ENCODE measurements at regions not wholly inside any gene's neighbourhood (a gene's known extent, or its start where the extent isn't known, plus 50 kb on each side); places are given as distances from the start of the nearest gene placed in this dataset.

DNA sequence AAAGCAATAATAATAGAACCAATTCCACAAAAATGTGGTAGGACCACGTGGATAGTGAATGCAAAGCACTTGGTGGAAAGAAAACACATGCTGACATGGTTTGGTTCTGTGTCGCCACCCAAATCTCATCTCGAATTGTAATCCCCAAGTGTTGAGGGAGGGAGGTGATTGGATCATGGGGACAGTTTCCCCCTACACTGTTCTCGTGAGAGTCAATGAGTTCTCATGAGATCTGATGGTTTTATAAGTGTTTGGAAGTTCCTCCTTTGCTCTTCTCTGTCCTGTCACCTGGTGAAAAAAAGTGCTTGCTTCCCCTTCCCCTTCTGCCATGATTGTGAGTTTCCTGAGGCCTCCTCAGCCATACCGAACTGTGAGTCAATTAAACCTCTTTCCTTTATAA, 421.9 kb upstream of the CADM1 start:
- Histone ChIP-seq H3K4me1 (peaks cover 0 to 17% (median 15%) of the 10 kb centered on the region in 4 donors), H3K4me3 (no peak overlapping the region), H3K27ac (no peak overlapping the region), H3K36me3 (no peaks in the 10 kb centered on the region), H3K9me3 (no peaks in the 10 kb centered on the region), H3K27me3 (no peaks in the 10 kb centered on the region)
- intact Hi-C loops (cut with DNase I): no loop called here
- DNase-seq: no peak
- no peak for TF ChIP-seq POLR2A (IDR thresholded peaks at IDR 0.05)
- TF ChIP-seq, protein P1, sequence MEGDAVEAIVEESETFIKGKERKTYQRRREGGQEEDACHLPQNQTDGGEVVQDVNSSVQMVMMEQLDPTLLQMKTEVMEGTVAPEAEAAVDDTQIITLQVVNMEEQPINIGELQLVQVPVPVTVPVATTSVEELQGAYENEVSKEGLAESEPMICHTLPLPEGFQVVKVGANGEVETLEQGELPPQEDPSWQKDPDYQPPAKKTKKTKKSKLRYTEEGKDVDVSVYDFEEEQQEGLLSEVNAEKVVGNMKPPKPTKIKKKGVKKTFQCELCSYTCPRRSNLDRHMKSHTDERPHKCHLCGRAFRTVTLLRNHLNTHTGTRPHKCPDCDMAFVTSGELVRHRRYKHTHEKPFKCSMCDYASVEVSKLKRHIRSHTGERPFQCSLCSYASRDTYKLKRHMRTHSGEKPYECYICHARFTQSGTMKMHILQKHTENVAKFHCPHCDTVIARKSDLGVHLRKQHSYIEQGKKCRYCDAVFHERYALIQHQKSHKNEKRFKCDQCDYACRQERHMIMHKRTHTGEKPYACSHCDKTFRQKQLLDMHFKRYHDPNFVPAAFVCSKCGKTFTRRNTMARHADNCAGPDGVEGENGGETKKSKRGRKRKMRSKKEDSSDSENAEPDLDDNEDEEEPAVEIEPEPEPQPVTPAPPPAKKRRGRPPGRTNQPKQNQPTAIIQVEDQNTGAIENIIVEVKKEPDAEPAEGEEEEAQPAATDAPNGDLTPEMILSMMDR (IDR thresholded peaks at IDR 0.05): no peak
- TF ChIP-seq EP300 (IDR thresholded peaks at IDR 0.05): no peak
- 78 to 80% methylated on average over 5 of the region's 5 CpGs for WGBS, 2 donors

DNA sequence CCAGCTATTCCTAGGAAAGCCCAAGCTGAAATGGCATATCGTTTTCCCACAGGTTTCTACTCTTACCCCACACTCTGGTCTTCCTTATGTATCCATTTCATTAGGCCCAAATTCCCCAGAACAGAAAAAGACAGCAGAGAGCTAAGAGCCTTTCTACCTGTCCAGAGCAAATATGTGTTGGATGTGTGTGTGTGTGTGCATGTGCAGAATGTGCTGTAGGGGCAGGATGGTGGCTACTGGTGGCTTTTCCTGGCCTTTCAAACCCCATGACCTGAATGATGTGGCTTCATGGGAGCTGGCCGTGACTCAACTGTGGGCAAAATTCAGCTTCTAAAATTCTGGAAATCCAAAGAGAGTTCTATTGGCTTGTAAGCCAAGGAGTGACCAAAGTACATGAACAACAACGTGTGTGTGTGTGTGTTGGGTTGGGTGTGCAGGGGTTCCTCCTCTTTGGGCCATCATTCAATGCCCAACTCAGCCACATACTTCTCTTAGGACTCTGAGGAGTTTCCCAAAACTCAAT, 421.4 kb upstream of the CADM1 start:
- intact Hi-C loops (cut with DNase I): no loop called here
- peaks cover 0 to 12% (median 10%) of the 10 kb centered on the region in 4 donors for H3K4me1 ChIP-seq
- no peaks in the 10 kb centered on the region for H3K36me3 ChIP-seq
- no peak for DNase-seq
- H3K9me3 ChIP-seq: no peaks in the 10 kb centered on the region
- TF ChIP-seq, protein P1 (IDR thresholded peaks at IDR 0.05): no peak
- TF ChIP-seq POLR2AphosphoS5 (IDR thresholded peaks at IDR 0.05) (no peak), POLR2A (IDR thresholded peaks at IDR 0.05) (no peak), EP300 (IDR thresholded peaks at IDR 0.05) (no peak)
- 74 to 84% methylated on average over 3 of the region's 3 CpGs for WGBS, 2 donors
- H3K27me3 ChIP-seq: no peaks in the 10 kb centered on the region
- H3K4me3 ChIP-seq: no peak overlapping the region
- H3K27ac ChIP-seq: no peak overlapping the region

DNA sequence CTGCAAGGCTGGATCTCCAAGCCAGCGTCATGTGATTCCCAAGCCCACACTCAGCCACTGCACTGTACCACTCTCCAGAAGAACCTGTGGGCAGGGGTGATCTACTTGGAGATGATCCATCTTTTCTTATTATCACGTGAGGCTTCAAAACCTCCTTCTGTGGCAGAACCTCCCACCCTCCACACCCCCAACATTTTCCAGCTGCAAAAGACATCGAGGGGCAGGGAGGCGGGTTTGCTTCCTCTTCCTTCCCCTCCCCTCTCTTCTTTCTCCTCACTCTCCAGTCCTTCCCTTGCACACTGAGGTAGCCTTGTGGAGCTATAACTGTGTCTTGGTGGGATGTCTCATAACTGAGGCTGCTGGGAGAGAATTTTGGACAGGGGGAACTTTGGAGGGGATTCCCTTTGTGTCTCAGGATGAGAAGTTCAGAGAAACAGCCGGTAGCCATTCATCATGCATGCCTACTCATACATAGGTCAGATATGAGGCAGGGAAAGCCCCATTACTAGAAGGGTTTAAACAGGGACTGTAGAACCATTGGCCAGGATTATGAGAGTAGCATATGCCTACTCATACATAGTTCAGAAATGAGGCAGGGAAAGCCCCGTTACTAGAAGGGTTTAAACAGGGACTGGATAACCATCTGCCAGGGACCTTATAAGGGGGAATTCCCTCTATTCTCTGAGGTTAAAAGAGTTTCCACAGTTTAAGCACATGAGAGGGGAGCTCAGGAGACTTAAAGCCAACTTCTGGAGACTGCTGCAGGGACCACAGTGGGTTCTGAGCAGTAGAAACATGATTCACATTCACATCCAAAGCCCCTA, 420.7 kb upstream of the CADM1 start:
- H3K27ac ChIP-seq: no peak overlapping the region
- TF ChIP-seq POLR2AphosphoS5 (IDR thresholded peaks at IDR 0.05): no peak
- TF ChIP-seq, protein P1 (IDR thresholded peaks at IDR 0.05): no peak
- no peak for TF ChIP-seq POLR2A (IDR thresholded peaks at IDR 0.05)
- TF ChIP-seq EP300 (IDR thresholded peaks at IDR 0.05): no peak
- H3K4me1 ChIP-seq: peaks cover 0 to 8% (median 3%) of the 10 kb centered on the region in 4 donors
- 58 to 74% methylated on average over 6 of the region's 6 CpGs for WGBS, 2 donors
- intact Hi-C loops (cut with DNase I): no loop called here
- H3K9me3 ChIP-seq: no peaks in the 10 kb centered on the region
- H3K4me3 ChIP-seq: no peak overlapping the region
- H3K36me3 ChIP-seq: no peaks in the 10 kb centered on the region
- DNase-seq: no peak
- H3K27me3 ChIP-seq: no peaks in the 10 kb centered on the region

DNA sequence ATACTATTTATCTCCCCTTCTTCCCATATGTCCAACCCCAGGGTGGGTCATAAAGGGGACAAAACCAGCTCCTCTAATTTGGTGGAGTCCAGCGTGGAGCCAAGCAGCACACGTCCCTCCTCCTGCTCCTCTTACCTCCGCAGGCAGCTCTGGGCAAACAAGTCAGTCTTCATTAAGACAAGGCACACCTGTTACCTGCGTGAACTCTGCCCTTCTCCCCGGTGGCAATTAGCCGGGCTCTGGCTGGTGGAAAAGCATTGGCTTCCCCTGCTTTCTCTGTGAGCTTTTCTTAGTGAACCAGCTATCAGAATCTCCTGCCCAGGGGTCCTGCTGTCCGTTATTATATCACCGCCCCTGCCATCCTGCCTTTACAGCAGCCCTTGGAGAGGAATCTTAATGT, 418.7 kb upstream of the CADM1 start:
- DNase-seq: no peak
- H3K27ac ChIP-seq: no peak overlapping the region
- no peaks in the 10 kb centered on the region for H3K9me3 ChIP-seq
- H3K36me3 ChIP-seq: no peaks in the 10 kb centered on the region
- H3K27me3 ChIP-seq: no peaks in the 10 kb centered on the region
- WGBS, 2 donors: 23 to 73% methylated on average over 8 of the region's 8 CpGs
- H3K4me3 ChIP-seq: no peak overlapping the region
- TF ChIP-seq POLR2AphosphoS5 (IDR thresholded peaks at IDR 0.05) (no peak), EP300 (IDR thresholded peaks at IDR 0.05) (no peak), POLR2A (IDR thresholded peaks at IDR 0.05) (no peak)
- TF ChIP-seq, protein P1 (IDR thresholded peaks at IDR 0.05): no peak
- H3K4me1 ChIP-seq: peaks cover 0 to 20% (median 10%) of the 10 kb centered on the region in 4 donors
- intact Hi-C loops (cut with DNase I): no loop called here
